PC-3 (cell line): ENCODE measurements at regions not wholly inside any gene's neighbourhood (a gene's known extent, or its start where the extent isn't known, plus 50 kb on each side); places are given as distances from the start of the nearest gene placed in this dataset.

Source experiments
- ATAC-seq: fragments of 200-7000 bp; cut with Tn5 transposase; 2 replicates; pipeline ENCODE4 v1.9.1; 2020; ENCODE audit warnings: mild to moderate bottlenecking, moderate library complexity
- BruUV-seq: library from RNA; stranded (reverse); fragments of 400-500 nt; replicated peaks from 2 replicates; lab custom pipeline; 2021; lab: Mats Ljungman, UMichigan
- CTCF ChIA-PET: fragments of 300-600 bp; sonication (Branson Sonifier 250); formaldehyde crosslinking; loops from one replicate; lab custom pipeline; 2022; ENCODE audit warnings: antibody characterized with exemption; lab: Charles Lee
- POLR2A ChIA-PET: fragments of 300-600 bp; sonication (Branson Sonifier 250); formaldehyde crosslinking; loops from one replicate; lab custom pipeline; 2022; ENCODE audit warnings: antibody characterized with exemption; ENCODE audit not compliant: unreplicated experiment; lab: Charles Lee
- DNase-seq: peaks from one replicate; pipeline ENCODE4 v3.0.0-alpha.2; 2015
- H2AFZ ChIP-seq: fragments of 300-600 bp; sonication (generic); 2 replicates; pipeline ENCODE4 v1.6.0; 2016; ENCODE audit warnings: antibody characterized with exemption, low read length
- H3F3A ChIP-seq: fragments of 300-600 bp; sonication (generic); one replicate; pipeline ENCODE4 v1.6.0; 2017; ENCODE audit warnings: antibody characterized with exemption, low read length, control low read depth, mild to moderate bottlenecking; ENCODE audit not compliant: unreplicated experiment
- H3K27ac ChIP-seq: fragments of 300-600 bp; sonication (generic); 2 replicates; pipeline ENCODE4 v1.5.1; 2016; ENCODE audit warnings: mild to moderate bottlenecking, low read length
- H3K27me3 ChIP-seq: fragments of 300-600 bp; sonication (generic); 2 replicates; pipeline ENCODE4 v1.6.1; 2016; ENCODE audit warnings: low read length, mixed read lengths
- H3K36me3 ChIP-seq: fragments of 300-600 bp; sonication (generic); 2 replicates; pipeline ENCODE4 v1.6.1; 2016; ENCODE audit warnings: low read depth, mixed run types, low read length, mixed read lengths
- H3K4me1 ChIP-seq: fragments of 300-600 bp; sonication (generic); 2 replicates; pipeline ENCODE4 v1.5.1; 2016; ENCODE audit warnings: low read length; ENCODE audit not compliant: insufficient read depth
- H3K4me2 ChIP-seq: fragments of 300-600 bp; sonication (generic); 2 replicates; pipeline ENCODE4 v1.6.0; 2016; ENCODE audit warnings: low read length
- H3K4me3 ChIP-seq: fragments of 300-600 bp; sonication (generic); 2 replicates; pipeline ENCODE4 v1.5.1; 2016; ENCODE audit warnings: mild to moderate bottlenecking, low read length, mixed read lengths
- H3K79me2 ChIP-seq: fragments of 300-600 bp; sonication (generic); 2 replicates; pipeline ENCODE4 v1.6.1; 2017; ENCODE audit warnings: low read length, mixed read lengths
- H3K9ac ChIP-seq: fragments of 300-600 bp; sonication (generic); 2 replicates; pipeline ENCODE4 v1.6.0; 2016; ENCODE audit warnings: mild to moderate bottlenecking, low read length
- H3K9me2 ChIP-seq: fragments of 300-600 bp; sonication (generic); replicated peaks from 2 replicates; pipeline ENCODE4 v1.6.1; 2016; ENCODE audit warnings: mixed run types, low read length, mixed read lengths
- H3K9me3 ChIP-seq: fragments of 300-600 bp; sonication (generic); 2 replicates; pipeline ENCODE4 v1.6.1; 2016; ENCODE audit warnings: low read length, mixed read lengths
- H4K20me1 ChIP-seq: fragments of 300-600 bp; sonication (generic); 2 replicates; pipeline ENCODE4 v1.6.1; 2016; ENCODE audit warnings: low read length, mixed read lengths
- EZH2 ChIP-seq: fragments of 300-600 bp; sonication (generic); IDR thresholded peaks from one replicate; pipeline ENCODE4 v1.6.1; 2017; ENCODE audit warnings: antibody characterized with exemption, mild to moderate bottlenecking, low read length; ENCODE audit not compliant: unreplicated experiment
- EZH2phosphoT487 ChIP-seq: fragments of 300-600 bp; sonication (generic); IDR thresholded peaks from 2 replicates; pipeline ENCODE4 v1.6.1; 2018; ENCODE audit warnings: mild to moderate bottlenecking, antibody characterized with exemption, low read length, borderline replicate concordance
- intact Hi-C: fragments of 100-400 bp; cut with micrococcal nuclease; formaldehyde crosslinking; loops from 2 replicates; pipeline ENCODE4 v1.9.0; 2023
- TF ChIP-seq, protein P1 (sequence below): fragments of 300-600 bp; sonication (generic); conservative IDR thresholded peaks from 2 replicates; pipeline ENCODE4 v1.5.1; 2017; ENCODE audit warnings: antibody characterized with exemption, low read depth, mild to moderate bottlenecking, low read length

DNA sequence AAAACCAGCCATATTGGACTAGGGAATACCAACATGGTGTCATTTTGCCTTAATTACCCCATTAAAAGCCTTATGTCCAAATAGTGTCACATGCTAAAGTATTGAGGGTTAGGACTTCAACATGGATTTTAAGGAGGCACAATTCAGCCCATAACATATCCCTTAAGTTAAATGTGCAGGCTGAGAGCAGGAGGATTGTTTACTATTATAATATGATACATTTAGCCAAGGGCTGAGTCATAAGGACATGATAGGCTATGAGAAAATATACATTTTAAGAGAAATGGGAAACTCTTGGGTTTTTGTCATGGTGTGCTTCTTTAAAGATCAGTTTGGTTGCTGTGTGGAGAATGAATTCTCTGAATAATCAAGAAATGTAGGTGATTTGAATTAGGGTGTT lies 136.8 kb downstream of the RDH14 start:
- Histone ChIP-seq H3K36me3 (no peaks in the 10 kb centered on the region), H3K9me3 (no peaks in the 10 kb centered on the region), H3K4me1 (0 out of 2 replicates have a peak, but pooled peaks cover 7% of the 10 kb centered on the region), H3F3A (no peaks in the 10 kb centered on the region), H2AFZ (no peak overlapping the region), H3K9ac (no peak overlapping the region), H3K27me3 (no peaks in the 10 kb centered on the region), H3K9me2 (no peaks in the 10 kb centered on the region), H3K4me2 (no peak overlapping the region), H4K20me1 (no peaks in the 10 kb centered on the region), H3K79me2 (no peaks in the 10 kb centered on the region), H3K27ac (no peak overlapping the region), H3K4me3 (no peak overlapping the region)
- ChIA-PET POLR2A (no interaction called here), CTCF (no interaction called here)
- no TSS peak for BruUV-seq
- intact Hi-C loops: no loop called here
- peak; percentile 45 for DNase-seq
- peak; percentile 86 for ATAC-seq
- TF ChIP-seq, protein P1, sequence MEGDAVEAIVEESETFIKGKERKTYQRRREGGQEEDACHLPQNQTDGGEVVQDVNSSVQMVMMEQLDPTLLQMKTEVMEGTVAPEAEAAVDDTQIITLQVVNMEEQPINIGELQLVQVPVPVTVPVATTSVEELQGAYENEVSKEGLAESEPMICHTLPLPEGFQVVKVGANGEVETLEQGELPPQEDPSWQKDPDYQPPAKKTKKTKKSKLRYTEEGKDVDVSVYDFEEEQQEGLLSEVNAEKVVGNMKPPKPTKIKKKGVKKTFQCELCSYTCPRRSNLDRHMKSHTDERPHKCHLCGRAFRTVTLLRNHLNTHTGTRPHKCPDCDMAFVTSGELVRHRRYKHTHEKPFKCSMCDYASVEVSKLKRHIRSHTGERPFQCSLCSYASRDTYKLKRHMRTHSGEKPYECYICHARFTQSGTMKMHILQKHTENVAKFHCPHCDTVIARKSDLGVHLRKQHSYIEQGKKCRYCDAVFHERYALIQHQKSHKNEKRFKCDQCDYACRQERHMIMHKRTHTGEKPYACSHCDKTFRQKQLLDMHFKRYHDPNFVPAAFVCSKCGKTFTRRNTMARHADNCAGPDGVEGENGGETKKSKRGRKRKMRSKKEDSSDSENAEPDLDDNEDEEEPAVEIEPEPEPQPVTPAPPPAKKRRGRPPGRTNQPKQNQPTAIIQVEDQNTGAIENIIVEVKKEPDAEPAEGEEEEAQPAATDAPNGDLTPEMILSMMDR: no peak
- TF ChIP-seq EZH2 (no peak), EZH2phosphoT487 (no peak)

GRCh38 chr2:18422432-18423165 lies 137.9 kb downstream of the RDH14 start:
- Histone ChIP-seq H3K4me1 (0 out of 2 replicates have a peak, but pooled peaks cover 7% of the 10 kb centered on the region), H2AFZ (no peak overlapping the region), H3K4me2 (no peak overlapping the region), H3K9ac (no peak overlapping the region), H3K79me2 (no peaks in the 10 kb centered on the region), H4K20me1 (no peaks in the 10 kb centered on the region), H3K27me3 (no peaks in the 10 kb centered on the region), H3K36me3 (no peaks in the 10 kb centered on the region), H3K4me3 (no peak overlapping the region), H3K27ac (no peak overlapping the region), H3F3A (no peaks in the 10 kb centered on the region), H3K9me2 (no peaks in the 10 kb centered on the region), H3K9me3 (no peaks in the 10 kb centered on the region)
- intact Hi-C loops: no loop called here
- CTCF ChIA-PET: no interaction called here
- TF ChIP-seq EZH2phosphoT487: no peak
- ATAC-seq (no peak), DNase-seq (no peak)
- POLR2A ChIA-PET: interaction anchor here (0.6 kb wide), 1 partner anchor 44 kb away, joined by 3 read pairs; no protein-coding TSS in a partner anchor
- no TSS peak for BruUV-seq

GRCh38 chr2:18413676-18414396 lies 146.6 kb downstream of the RDH14 start:
- intact Hi-C loops: loop anchor here (1.0 kb wide), 1 partner anchor 27 kb away; no protein-coding TSS in a partner anchor
- TF ChIP-seq EZH2phosphoT487: no peak
- TF ChIP-seq, protein P1: no peak
- no peak for TF ChIP-seq EZH2
- H3K9me3 ChIP-seq: no peaks in the 10 kb centered on the region
- no TSS peak for BruUV-seq
- POLR2A ChIA-PET: no interaction called here
- H3K4me2 ChIP-seq: peak overlapping the region; percentile 67
- H3K27ac ChIP-seq: peak overlapping the region; percentile 61
- ATAC-seq: peak; percentile 92
- CTCF ChIA-PET: interaction anchor here (1.0 kb wide), 1 partner anchor 10 kb away, joined by 4 read pairs; no protein-coding TSS in a partner anchor
- no peaks in the 10 kb centered on the region for H3K79me2 ChIP-seq
- no peaks in the 10 kb centered on the region for H4K20me1 ChIP-seq
- no peak overlapping the region for H2AFZ ChIP-seq
- H3K9me2 ChIP-seq: no peaks in the 10 kb centered on the region
- peak overlapping the region; percentile 11; the same call in 1 of the 2 replicates for H3K4me3 ChIP-seq
- no peaks in the 10 kb centered on the region for H3K27me3 ChIP-seq
- no peaks in the 10 kb centered on the region for H3K36me3 ChIP-seq
- peak; percentile 80 for DNase-seq
- H3K9ac ChIP-seq: no peak overlapping the region
- peaks cover 18% of the 10 kb centered on the region for H3K4me1 ChIP-seq
- H3F3A ChIP-seq: no peaks in the 10 kb centered on the region
